HG03442 (cell line): ENCODE measurements at regions not wholly inside any gene's neighbourhood (a gene's known extent, or its start where the extent isn't known, plus 50 kb on each side); places are given as distances from the start of the nearest gene placed in this dataset.
"Not testable (repeated sequence)": the region's sequence is repeated elsewhere in the genome, so short reads cannot be mapped to it uniquely, and the experiment has no call there.

Source experiments
- ATAC-seq: cut with Tn5 transposase; IDR thresholded peaks from one replicate; pipeline ENCODE4 v1.9.1; 2021; ENCODE audit warnings: mild to moderate bottlenecking, moderate library complexity; ENCODE audit not compliant: unreplicated experiment

GRCh38 chr1:229159668-229160544 lies 111.0 kb upstream of the RAB4A start:
- no peak for ATAC-seq

- ATAC-seq, result no peak
These were observed 109.2 kb upstream of the RAB4A start for GRCh38 chr1:229161740-229162139.

- no peak for ATAC-seq
These were observed 107.9 kb upstream of the RAB4A start for GRCh38 chr1:229162825-229163515.

- ATAC-seq, result no peak
These were observed 106.6 kb upstream of the RAB4A start for GRCh38 chr1:229164348-229164747.

- no peak for ATAC-seq
These were observed 105.8 kb upstream of the RAB4A start for GRCh38 chr1:229164836-229165735.

- ATAC-seq, result no peak
These were observed 103.6 kb upstream of the RAB4A start for GRCh38 chr1:229167318-229167717.

GRCh38 chr1:229169399-229169798 lies 101.5 kb upstream of the RAB4A start:
- no peak for ATAC-seq

- ATAC-seq, result no peak
These were observed 100.6 kb upstream of the RAB4A start for GRCh38 chr1:229170274-229170673.

GRCh38 chr1:229170778-229171505 lies 100.0 kb upstream of the RAB4A start:
- no peak for ATAC-seq

GRCh38 chr1:229171934-229172333 lies 99.0 kb upstream of the RAB4A start:
- no peak for ATAC-seq

- ATAC-seq, result not testable (repeated sequence)
These were observed 97.1 kb upstream of the RAB4A start for GRCh38 chr1:229173491-229174476.

GRCh38 chr1:229175297-229175696 lies 95.6 kb upstream of the RAB4A start:
- not testable (repeated sequence) for ATAC-seq

GRCh38 chr1:229176457-229176856 lies 94.5 kb upstream of the RAB4A start:
- ATAC-seq, result not testable (repeated sequence)

GRCh38 chr1:229180161-229180560 lies 90.8 kb upstream of the RAB4A start:
- no peak for ATAC-seq

GRCh38 chr1:229181419-229181818 lies 89.5 kb upstream of the RAB4A start:
- no peak for ATAC-seq

- no peak for ATAC-seq
These were observed 87.3 kb upstream of the RAB4A start for GRCh38 chr1:229183588-229183987.

- ATAC-seq, result no peak
These were observed 86.8 kb upstream of the RAB4A start for GRCh38 chr1:229184066-229184465.

GRCh38 chr1:229185963-229186362 lies 84.9 kb upstream of the RAB4A start:
- no peak for ATAC-seq

GRCh38 chr1:229186373-229187056 lies 84.4 kb upstream of the RAB4A start:
- peak; percentile 96 for ATAC-seq
